GM18505 (cell line): ENCODE measurements at regions not wholly inside any gene's neighbourhood (a gene's known extent, or its start where the extent isn't known, plus 50 kb on each side); places are given as distances from the start of the nearest gene placed in this dataset.

Experiments
- ATAC-seq: cut with Tn5 transposase; IDR thresholded peaks from one replicate; pipeline ENCODE4 v1.9.1; 2021; ENCODE audit not compliant: unreplicated experiment
- POLR2A ChIP-seq: IDR thresholded peaks from 4 replicates; pipeline ENCODE4 v1.6.1; 2011; ENCODE audit warnings: borderline replicate concordance; ENCODE audit not compliant: insufficient read depth, insufficient read length; ENCODE audit errors: extremely low read depth

DNA sequence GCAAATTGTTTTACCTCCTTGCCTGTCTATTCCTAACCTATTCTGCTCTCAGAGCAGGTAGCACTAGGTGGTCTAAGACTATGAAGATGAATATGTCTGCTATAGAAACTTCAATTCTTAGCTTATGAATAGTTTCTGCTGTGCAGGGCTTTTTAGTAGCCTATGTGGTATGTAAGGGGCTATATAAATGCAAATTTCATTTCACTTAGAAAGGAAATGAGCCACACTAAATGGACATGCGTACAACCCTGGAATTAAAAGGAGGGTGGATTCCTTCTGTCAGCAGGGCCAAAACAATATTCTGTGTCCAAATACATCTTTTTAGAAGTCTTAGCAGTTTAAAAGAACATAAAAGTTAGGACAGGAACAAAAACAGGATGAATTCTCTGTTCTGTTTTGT is 163.9 kb upstream of the GEMIN8 start:
- no peak for TF ChIP-seq POLR2A
- ATAC-seq = no peak

DNA sequence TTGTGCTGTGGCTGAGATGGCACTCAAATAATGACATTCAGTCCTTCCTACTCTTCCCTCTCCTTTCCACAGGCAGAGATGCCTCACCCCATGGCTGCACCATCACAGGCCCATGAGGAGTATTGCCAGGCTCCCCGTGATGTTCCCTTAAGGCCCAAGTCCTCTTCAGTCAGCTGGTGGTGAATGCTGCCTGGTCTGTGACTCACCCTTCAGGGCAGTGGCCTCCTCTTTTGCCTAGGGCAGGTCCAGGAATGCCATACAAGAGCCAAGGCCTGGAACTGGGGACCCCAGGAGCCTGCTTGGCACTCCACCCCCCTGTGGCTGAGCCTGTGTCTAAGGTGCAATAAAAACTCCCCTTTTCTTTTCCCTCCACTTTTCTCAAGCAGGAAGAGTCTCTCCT is 144.2 kb upstream of the GEMIN8 start:
- TF ChIP-seq POLR2A = no peak
- ATAC-seq = no peak

DNA sequence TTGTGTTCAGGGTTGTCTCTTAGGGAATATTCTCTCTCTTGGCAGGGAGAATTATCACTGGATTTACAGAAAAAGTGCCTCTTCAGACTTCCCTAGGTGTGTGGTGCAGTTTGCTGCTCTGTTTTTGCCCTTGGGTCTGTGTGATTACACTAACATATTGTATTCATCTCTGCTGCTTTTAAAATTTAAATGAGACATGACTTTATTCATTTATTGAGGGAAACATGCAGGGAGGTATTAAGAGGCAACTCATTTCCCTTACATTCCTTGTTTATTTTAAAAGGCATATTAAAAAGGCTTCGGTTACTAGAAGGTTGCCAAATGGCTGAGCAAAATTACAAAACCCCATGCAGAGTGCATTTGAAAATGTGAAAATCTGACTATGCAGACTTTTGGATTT is 135.1 kb upstream of the GEMIN8 start:
- ATAC-seq = no peak
- no peak for TF ChIP-seq POLR2A

DNA sequence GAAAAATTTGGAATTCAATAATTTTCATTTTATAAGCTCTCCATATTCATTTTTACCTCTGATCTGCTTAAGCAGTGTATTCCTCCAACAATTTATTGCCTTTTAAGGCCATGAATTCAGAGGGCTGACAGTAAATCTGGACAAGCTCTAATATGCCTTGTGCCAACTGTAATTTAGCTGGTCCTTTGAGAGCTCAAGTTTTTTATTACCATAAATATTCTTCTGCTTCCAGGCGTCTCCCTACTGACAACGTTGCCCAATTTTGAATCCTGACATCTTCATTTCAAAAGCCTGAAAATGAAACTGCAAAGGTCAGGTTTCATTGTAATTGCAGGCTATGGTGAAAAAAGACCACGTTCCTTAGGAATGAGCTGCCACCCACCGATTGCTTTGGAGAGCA is 95.8 kb upstream of the GEMIN8 start:
- no peak for ATAC-seq
- no peak for TF ChIP-seq POLR2A

DNA sequence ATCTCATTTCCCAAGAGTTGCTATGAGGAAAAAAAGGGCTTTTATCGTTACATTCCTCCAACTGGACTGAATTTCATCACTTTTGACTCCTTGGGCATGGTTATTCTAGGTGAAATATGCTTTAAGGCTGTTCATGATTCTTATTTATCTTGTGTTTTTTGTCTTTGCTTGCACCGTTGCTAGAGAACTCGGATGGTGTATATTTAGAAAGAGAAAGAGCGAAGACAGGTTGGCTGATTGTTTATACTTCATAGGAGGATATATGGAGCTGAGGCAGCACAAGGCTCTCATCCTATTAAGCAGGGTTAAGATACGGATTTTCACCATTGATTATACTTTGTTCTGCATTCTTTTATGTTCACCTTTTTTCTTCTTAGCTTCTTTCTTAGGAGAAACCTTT is 94.9 kb upstream of the GEMIN8 start:
- TF ChIP-seq POLR2A = no peak
- ATAC-seq = no peak

DNA sequence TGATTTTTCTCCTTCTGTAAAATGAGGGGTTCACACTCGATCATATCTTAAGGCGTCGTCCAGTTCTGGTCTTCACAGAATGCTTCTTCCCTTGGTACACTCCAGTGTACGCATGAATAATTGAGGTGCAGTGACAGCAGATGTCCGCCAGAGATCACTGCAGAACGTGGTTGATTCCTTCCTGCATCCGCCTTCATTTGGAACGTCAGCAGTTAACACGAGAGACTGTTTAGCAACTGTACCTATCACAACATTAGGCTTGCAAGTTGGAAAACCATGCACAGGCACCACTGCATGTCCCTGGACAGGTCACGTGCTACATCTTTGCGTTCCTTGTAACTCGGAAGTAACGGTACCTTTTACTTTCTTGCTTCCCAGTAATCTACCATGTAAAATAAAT is 66.0 kb upstream of the GEMIN8 start:
- ATAC-seq = peak; percentile 70
- no peak for TF ChIP-seq POLR2A

DNA sequence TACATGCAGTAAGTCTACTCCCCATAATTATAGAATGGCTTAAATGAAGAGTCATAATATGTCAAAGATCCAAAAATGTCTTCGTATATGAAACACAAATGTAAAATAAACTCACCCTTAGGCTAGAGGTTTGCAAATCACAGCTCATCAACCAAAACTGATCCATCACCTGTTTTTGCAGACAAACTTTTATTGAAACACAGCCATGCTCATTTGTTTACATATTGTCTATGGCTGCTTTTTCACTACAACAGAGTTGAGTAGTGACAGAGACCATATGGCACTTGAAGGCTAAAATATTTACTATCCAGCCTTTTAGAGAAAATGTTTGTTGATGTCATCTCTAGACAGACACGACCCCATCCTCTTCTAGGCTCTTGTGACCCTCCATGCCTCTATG is 64.5 kb upstream of the GEMIN8 start:
- TF ChIP-seq POLR2A = no peak
- no peak for ATAC-seq

DNA sequence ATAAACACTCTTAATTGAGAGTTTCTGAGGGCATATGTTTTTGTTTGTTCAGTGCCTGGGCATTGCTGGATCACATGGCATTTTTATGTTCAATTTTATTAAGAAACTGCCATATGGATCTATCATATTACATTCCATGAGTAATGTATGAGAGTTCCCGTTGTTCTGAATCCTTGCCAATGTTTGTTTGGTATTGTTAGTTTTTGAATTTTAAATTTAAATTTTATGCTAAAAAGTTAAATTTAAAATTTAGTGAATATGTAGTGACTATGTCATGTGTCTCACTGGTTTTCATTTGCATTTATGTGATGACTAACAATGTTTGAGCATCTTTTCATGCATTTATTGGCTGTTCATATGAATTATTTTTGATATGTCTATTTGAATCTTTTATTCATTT is 54.8 kb upstream of the GEMIN8 start:
- ATAC-seq = no peak
- no peak for TF ChIP-seq POLR2A

DNA sequence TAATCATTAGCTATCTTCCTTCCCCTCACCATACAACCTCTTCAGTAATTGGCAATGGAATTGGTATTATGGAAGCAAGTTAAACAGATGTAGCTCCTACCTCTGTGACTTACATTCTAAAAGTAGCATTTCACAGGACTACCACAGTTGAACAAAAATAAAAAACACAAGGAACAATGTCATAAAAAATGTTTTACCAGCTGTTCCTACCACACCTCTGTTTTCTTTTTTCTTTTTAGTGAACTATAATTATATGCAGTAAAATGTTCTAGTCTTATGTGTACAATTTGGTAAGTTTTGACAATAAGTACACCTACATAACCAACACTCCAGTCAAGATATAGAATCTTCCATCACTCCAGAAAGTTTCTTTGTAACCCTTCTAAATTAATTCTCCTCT is 54.1 kb upstream of the GEMIN8 start:
- no peak for ATAC-seq
- no peak for TF ChIP-seq POLR2A

DNA sequence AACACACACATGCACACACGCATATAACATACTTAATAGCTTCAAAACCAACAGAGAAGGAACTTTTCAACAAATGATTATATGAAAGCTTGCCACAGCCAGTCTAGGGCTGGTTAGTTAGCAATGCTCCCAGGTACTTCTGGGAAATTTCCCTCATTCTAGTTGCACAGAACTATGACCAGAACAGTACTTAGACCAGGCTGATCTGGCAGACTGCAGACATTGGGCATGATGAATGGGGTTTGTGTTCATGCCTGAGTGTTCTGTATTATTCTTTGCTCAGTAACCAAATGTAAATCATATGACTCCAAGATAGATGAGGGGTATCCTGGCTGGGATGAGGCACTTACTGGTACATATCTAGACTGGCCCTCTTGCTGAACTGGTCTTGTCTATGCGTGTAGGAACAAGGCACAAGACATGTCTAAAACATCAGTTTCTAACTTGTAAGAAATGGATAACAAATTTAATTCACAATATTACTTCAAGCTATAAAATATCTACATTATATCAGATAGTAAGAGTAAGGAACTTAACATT is 50.3 kb upstream of the GEMIN8 start:
- TF ChIP-seq POLR2A = no peak
- no peak for ATAC-seq
